ENCODE measurements at regions not wholly inside any gene's neighbourhood (a gene's known extent, or its start where the extent isn't known, plus 50 kb on each side); places are given as distances from the start of the nearest gene placed in this dataset.

DNA sequence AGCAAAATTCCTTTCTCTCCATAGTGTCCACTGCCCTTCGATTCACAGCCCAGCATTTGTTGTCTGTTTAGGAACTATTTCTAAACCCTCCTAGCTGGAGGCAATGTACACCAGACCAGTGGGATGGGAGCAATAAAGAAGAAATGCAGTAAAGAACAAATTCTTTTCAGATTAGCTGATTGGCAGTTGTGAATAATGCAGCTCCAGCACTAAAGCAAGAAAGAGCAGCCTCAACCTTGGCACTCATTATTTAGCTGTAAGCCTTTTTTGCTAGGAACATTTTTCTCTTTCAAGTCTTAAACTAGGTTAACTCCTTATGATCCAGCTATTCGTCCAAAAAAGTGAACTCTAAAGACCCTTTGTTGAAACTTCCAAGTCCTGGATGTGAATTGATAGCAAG is 580.5 kb upstream of the STXBP6 start (continued):
- TF ChIP-seq PHF21A (IDR thresholded peaks at IDR 0.05; ENCODE audit: borderline replicate concordance, low read depth) (no peak), NR2C2 (CRISPR knock-in tag; IDR thresholded peaks at IDR 0.05) (no peak), NR2C2 (tag; IDR thresholded peaks at IDR 0.05) (no peak), ZKSCAN8 (CRISPR knock-in tag; IDR thresholded peaks at IDR 0.05) (no peak), MEF2A (IDR thresholded peaks at IDR 0.05; ENCODE audit: control insufficient read depth, low read depth, low read length) (no peak), ZNF143 (CRISPR knock-in tag; IDR thresholded peaks at IDR 0.05) (no peak)

- Histone ChIP-seq H3K9me3 (replicated peaks; ENCODE audit: control insufficient read depth, insufficient read depth, low read depth, low read length) (no peaks in the 10 kb centered on the region), H3K4me3 (no peak overlapping the region), H2AFZ (ENCODE audit: low read depth, low read length) (no peak overlapping the region), H3K36me3 (ENCODE audit: control insufficient read depth, insufficient read depth, low read length) (no peaks in the 10 kb centered on the region), H3K27ac (ENCODE audit: extremely low read depth, low read depth, low read length) (no peak overlapping the region), H3K79me2 (ENCODE audit: control insufficient read depth, insufficient read depth, low read length) (no peaks in the 10 kb centered on the region), H3K9me1 (ENCODE audit: control insufficient read depth, insufficient read depth, low read length) (no peaks in the 10 kb centered on the region), H3K27me3 (ENCODE audit: control insufficient read depth in 2 of 2, insufficient read depth in 2 of 2, low read length in 2 of 2) (no peaks in the 10 kb centered on the region), H4K20me1 (replicated peaks; ENCODE audit: control insufficient read depth, insufficient read depth, low read length) (no peaks in the 10 kb centered on the region), H3K9ac (ENCODE audit: insufficient read depth in 1 of 2, low read depth in 2 of 2, low read length in 2 of 2) (no peak overlapping the region), H3K4me2 (ENCODE audit: insufficient read depth, low read length) (no peak overlapping the region), H3K4me1 (replicated peaks in 1 of 2; ENCODE audit: control insufficient read depth in 2 of 2, insufficient read depth in 2 of 2, low read length in 2 of 2) (no peaks in the 10 kb centered on the region)
- CTCF ChIA-PET (ENCODE audit: low intra/inter-chr PET ratio) = no interaction called here
- no peak for DNase-seq (ENCODE audit: extremely low read depth in 1 of 4, low spot score in 3 of 4)
- FAIRE-seq = no peak
- BruUV-seq (replicated peaks) = no TSS peak
- in situ Hi-C loops (cut with MboI) = no loop called here
- no peak for TF ChIP-seq SMAD3 (CRISPR knock-in tag; conservative IDR thresholded peaks at IDR 0.05)
- no peak for TF ChIP-seq SREBF1 (IDR thresholded peaks at IDR 0.05; ENCODE audit: borderline replicate concordance, low read depth, low read length)
- no peak for TF ChIP-seq CC2D1A (IDR thresholded peaks at IDR 0.05)
- no peak for TF ChIP-seq NFXL1 (CRISPR knock-in tag; IDR thresholded peaks at IDR 0.05)
- no peak for TF ChIP-seq DIDO1 (tag; IDR thresholded peaks at IDR 0.05; ENCODE audit: low read depth)
- no peak for TF ChIP-seq GABPB1 (CRISPR knock-in tag; IDR thresholded peaks at IDR 0.05)
- TF ChIP-seq SMARCE1 (IDR thresholded peaks at IDR 0.05) = no peak
- no peak for TF ChIP-seq ZNF121 (CRISPR knock-in tag; conservative IDR thresholded peaks at IDR 0.05)
- TF ChIP-seq ATF7 (IDR thresholded peaks at IDR 0.05) = no peak
- no peak for TF ChIP-seq MTA1 (IDR thresholded peaks at IDR 0.05; ENCODE audit: borderline replicate concordance)
- TF ChIP-seq STAT5B (CRISPR knock-in tag; IDR thresholded peaks at IDR 0.05) = no peak
- no peak for TF ChIP-seq RFX5 (IDR thresholded peaks at IDR 0.05; ENCODE audit: low read depth, low read length)
- TF ChIP-seq MIER1 (IDR thresholded peaks at IDR 0.05; ENCODE audit: low read depth) = no peak
- TF ChIP-seq ZNF561 (CRISPR knock-in tag; conservative IDR thresholded peaks at IDR 0.05) = no peak
- no peak for TF ChIP-seq KDM5B (IDR thresholded peaks at IDR 0.05; ENCODE audit: insufficient replicate concordance, low read depth, low read length)
- TF ChIP-seq SUPT5H (IDR thresholded peaks at IDR 0.05) = no peak
- no peak for TF ChIP-seq ZFP36 (IDR thresholded peaks at IDR 0.05; ENCODE audit: low read depth, low read length, partially characterized antibody)
- TF ChIP-seq SP2 (IDR thresholded peaks at IDR 0.05; ENCODE audit: extremely low read depth, low read depth, low read length, poor library complexity, severe bottlenecking) = no peak
- no peak for TF ChIP-seq ZNF197 (CRISPR knock-in tag; IDR thresholded peaks at IDR 0.05; ENCODE audit: low read depth)
- 0% methylated on average over 2 of the region's 2 CpGs for WGBS (ENCODE audit: insufficient coverage, low coverage, missing lambda C conversion rate)
- intact Hi-C loops (cut with micrococcal nuclease) = no loop called here
- POLR2A ChIA-PET = no interaction called here
- ATAC-seq = no peak
These were observed 579.0 kb upstream of the STXBP6 start for GRCh38 chr14:25628978-25629377.

Data from K562 (cell line).